ENCODE measurements at regions not wholly inside any gene's neighbourhood (a gene's known extent, or its start where the extent isn't known, plus 50 kb on each side); places are given as distances from the start of the nearest gene placed in this dataset.

GRCh38 chr3:139118835-139119234 is 74.1 kb upstream of the PRR23C start:
- TF ChIP-seq CTCF (IDR thresholded peaks at IDR 0.05; ENCODE audit: borderline replicate concordance, extremely low read depth, low read length, poor library complexity, severe bottlenecking) (no peak), EZH2 (IDR thresholded peaks at IDR 0.05; ENCODE audit: borderline replicate concordance, low read depth, low read length, severe bottlenecking) (no peak)

All from DND-41 (cell line).